PC-9 (cell line): ENCODE measurements at regions not wholly inside any gene's neighbourhood (a gene's known extent, or its start where the extent isn't known, plus 50 kb on each side); places are given as distances from the start of the nearest gene placed in this dataset.

ENCODE experiments used
- EZH2 ChIP-seq: fragments of 200-600 bp; sonication (generic); IDR thresholded peaks from 2 replicates; pipeline ENCODE4 v1.8.0; 2017; ENCODE audit warnings: antibody characterized with exemption, low read depth
- TF ChIP-seq, protein P1 (sequence below): fragments of 200-600 bp; sonication (generic); conservative IDR thresholded peaks from 2 replicates; pipeline ENCODE4 v1.6.1; 2017; ENCODE audit warnings: mixed run types, antibody characterized with exemption, mild to moderate bottlenecking, moderate library complexity

- TF ChIP-seq, protein P1, sequence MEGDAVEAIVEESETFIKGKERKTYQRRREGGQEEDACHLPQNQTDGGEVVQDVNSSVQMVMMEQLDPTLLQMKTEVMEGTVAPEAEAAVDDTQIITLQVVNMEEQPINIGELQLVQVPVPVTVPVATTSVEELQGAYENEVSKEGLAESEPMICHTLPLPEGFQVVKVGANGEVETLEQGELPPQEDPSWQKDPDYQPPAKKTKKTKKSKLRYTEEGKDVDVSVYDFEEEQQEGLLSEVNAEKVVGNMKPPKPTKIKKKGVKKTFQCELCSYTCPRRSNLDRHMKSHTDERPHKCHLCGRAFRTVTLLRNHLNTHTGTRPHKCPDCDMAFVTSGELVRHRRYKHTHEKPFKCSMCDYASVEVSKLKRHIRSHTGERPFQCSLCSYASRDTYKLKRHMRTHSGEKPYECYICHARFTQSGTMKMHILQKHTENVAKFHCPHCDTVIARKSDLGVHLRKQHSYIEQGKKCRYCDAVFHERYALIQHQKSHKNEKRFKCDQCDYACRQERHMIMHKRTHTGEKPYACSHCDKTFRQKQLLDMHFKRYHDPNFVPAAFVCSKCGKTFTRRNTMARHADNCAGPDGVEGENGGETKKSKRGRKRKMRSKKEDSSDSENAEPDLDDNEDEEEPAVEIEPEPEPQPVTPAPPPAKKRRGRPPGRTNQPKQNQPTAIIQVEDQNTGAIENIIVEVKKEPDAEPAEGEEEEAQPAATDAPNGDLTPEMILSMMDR = no peak
- no peak for TF ChIP-seq EZH2
Measured at GRCh38 chr9:13568841-13569601, 289.5 kb upstream of the MPDZ start.
